ENCODE measurements at regions not wholly inside any gene's neighbourhood (a gene's known extent, or its start where the extent isn't known, plus 50 kb on each side); places are given as distances from the start of the nearest gene placed in this dataset.

GRCh38 chr17:79435296-79435695, 175.6 kb downstream of the RBFOX3 start:
- TF ChIP-seq CTCF (IDR thresholded peaks at IDR 0.05), result no peak
- TF ChIP-seq POLR2AphosphoS5 (IDR thresholded peaks at IDR 0.05), result no peak
